ENCODE measurements at regions not wholly inside any gene's neighbourhood (a gene's known extent, or its start where the extent isn't known, plus 50 kb on each side); places are given as distances from the start of the nearest gene placed in this dataset.

GRCh38 chr1:198936371-198937083, 297.7 kb downstream of the PTPRC start:
- TF ChIP-seq, protein P1, sequence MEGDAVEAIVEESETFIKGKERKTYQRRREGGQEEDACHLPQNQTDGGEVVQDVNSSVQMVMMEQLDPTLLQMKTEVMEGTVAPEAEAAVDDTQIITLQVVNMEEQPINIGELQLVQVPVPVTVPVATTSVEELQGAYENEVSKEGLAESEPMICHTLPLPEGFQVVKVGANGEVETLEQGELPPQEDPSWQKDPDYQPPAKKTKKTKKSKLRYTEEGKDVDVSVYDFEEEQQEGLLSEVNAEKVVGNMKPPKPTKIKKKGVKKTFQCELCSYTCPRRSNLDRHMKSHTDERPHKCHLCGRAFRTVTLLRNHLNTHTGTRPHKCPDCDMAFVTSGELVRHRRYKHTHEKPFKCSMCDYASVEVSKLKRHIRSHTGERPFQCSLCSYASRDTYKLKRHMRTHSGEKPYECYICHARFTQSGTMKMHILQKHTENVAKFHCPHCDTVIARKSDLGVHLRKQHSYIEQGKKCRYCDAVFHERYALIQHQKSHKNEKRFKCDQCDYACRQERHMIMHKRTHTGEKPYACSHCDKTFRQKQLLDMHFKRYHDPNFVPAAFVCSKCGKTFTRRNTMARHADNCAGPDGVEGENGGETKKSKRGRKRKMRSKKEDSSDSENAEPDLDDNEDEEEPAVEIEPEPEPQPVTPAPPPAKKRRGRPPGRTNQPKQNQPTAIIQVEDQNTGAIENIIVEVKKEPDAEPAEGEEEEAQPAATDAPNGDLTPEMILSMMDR (conservative IDR thresholded peaks at IDR 0.05; ENCODE audit: low read depth, low read length) = no peak
- no peak overlapping the region for H2AFZ ChIP-seq (ENCODE audit: low read depth)
- peaks cover 66% of the 10 kb centered on the region for H3K79me2 ChIP-seq (ENCODE audit: insufficient read depth, low read depth)
- H4K20me1 ChIP-seq (ENCODE audit: insufficient read depth) = no peaks in the 10 kb centered on the region
- no peaks in the 10 kb centered on the region for H3K36me3 ChIP-seq (ENCODE audit: insufficient read depth)
- H3K4me1 ChIP-seq (ENCODE audit: low read depth, poor library complexity, severe bottlenecking) = peaks cover 11% of the 10 kb centered on the region
- H3K4me2 ChIP-seq = peak overlapping the region; percentile 41
- peak overlapping the region; percentile 33 for H3K4me3 ChIP-seq (IDR thresholded peaks at IDR 0.05; ENCODE audit: insufficient read depth, low read depth, low read length)
- H3K27ac ChIP-seq = peak overlapping the region; percentile 93
- no peaks in the 10 kb centered on the region for H3K27me3 ChIP-seq (ENCODE audit: insufficient read depth, low read depth)
- H3K9ac ChIP-seq = peak overlapping the region; percentile 92

GRCh38 chr1:198937231-198938031, 298.6 kb downstream of the PTPRC start:
- no peaks in the 10 kb centered on the region for H3K27me3 ChIP-seq (ENCODE audit: insufficient read depth, low read depth)
- peaks cover 9% of the 10 kb centered on the region for H3K4me1 ChIP-seq (ENCODE audit: low read depth, poor library complexity, severe bottlenecking)
- no peak overlapping the region for H3K4me3 ChIP-seq (IDR thresholded peaks at IDR 0.05; ENCODE audit: insufficient read depth, low read depth, low read length)
- TF ChIP-seq, protein P1 (conservative IDR thresholded peaks at IDR 0.05; ENCODE audit: low read depth, low read length) = no peak
- H3K79me2 ChIP-seq (ENCODE audit: insufficient read depth, low read depth) = peaks cover 57% of the 10 kb centered on the region
- H4K20me1 ChIP-seq (ENCODE audit: insufficient read depth) = no peaks in the 10 kb centered on the region
- H3K9ac ChIP-seq = peak overlapping the region; percentile 92
- peak overlapping the region; percentile 12; the same call in 1 of the 2 replicates for H2AFZ ChIP-seq (ENCODE audit: low read depth)
- peak overlapping the region; percentile 93 for H3K27ac ChIP-seq
- H3K36me3 ChIP-seq (ENCODE audit: insufficient read depth) = no peaks in the 10 kb centered on the region
- H3K4me2 ChIP-seq = peak overlapping the region; percentile 41

GRCh38 chr1:198939286-198939685, 300.4 kb downstream of the PTPRC start:
- Histone ChIP-seq H4K20me1 (ENCODE audit: insufficient read depth) (no peaks in the 10 kb centered on the region), H3K9ac (no peak overlapping the region), H3K4me1 (ENCODE audit: low read depth, poor library complexity, severe bottlenecking) (peaks cover 9% of the 10 kb centered on the region), H3K27me3 (ENCODE audit: insufficient read depth, low read depth) (no peaks in the 10 kb centered on the region), H3K36me3 (ENCODE audit: insufficient read depth) (no peaks in the 10 kb centered on the region), H3K4me2 (no peak overlapping the region), H3K4me3 (IDR thresholded peaks at IDR 0.05; ENCODE audit: insufficient read depth, low read depth, low read length) (no peak overlapping the region), H3K27ac (no peak overlapping the region), H3K79me2 (ENCODE audit: insufficient read depth, low read depth) (peaks cover 38% of the 10 kb centered on the region), H2AFZ (ENCODE audit: low read depth) (no peak overlapping the region)
- TF ChIP-seq, protein P1 (conservative IDR thresholded peaks at IDR 0.05; ENCODE audit: low read depth, low read length) = no peak

DNA sequence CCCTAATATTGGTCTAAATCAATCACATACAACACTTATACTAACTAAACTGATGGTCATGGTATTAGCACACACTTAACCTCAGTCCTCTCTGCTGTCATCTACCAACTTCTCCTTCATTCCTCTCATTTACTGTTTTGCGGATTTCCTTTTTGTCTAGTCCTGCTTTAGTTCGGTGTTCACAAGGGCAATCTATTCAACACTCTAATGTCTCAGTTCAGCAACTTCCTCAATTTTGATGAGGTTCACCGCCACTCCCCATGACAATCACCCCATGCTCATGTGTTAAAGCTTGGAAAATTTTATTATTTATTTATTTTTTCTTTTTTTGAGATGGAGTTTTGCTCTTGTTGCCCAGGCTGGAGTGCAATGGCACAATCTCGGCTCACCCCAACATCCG, 301.1 kb downstream of the PTPRC start:
- no peak overlapping the region for H3K9ac ChIP-seq
- H3K27me3 ChIP-seq (ENCODE audit: insufficient read depth, low read depth) = no peaks in the 10 kb centered on the region
- H3K79me2 ChIP-seq (ENCODE audit: insufficient read depth, low read depth) = peaks cover 32% of the 10 kb centered on the region
- no peaks in the 10 kb centered on the region for H4K20me1 ChIP-seq (ENCODE audit: insufficient read depth)
- no peaks in the 10 kb centered on the region for H3K36me3 ChIP-seq (ENCODE audit: insufficient read depth)
- no peak overlapping the region for H3K27ac ChIP-seq
- no peak overlapping the region for H3K4me2 ChIP-seq
- H2AFZ ChIP-seq (ENCODE audit: low read depth) = no peak overlapping the region
- TF ChIP-seq, protein P1 (conservative IDR thresholded peaks at IDR 0.05; ENCODE audit: low read depth, low read length) = no peak
- H3K4me1 ChIP-seq (ENCODE audit: low read depth, poor library complexity, severe bottlenecking) = peaks cover 9% of the 10 kb centered on the region
- no peak overlapping the region for H3K4me3 ChIP-seq (IDR thresholded peaks at IDR 0.05; ENCODE audit: insufficient read depth, low read depth, low read length)
